GM21717 (cell line): ENCODE measurements at regions not wholly inside any gene's neighbourhood (a gene's known extent, or its start where the extent isn't known, plus 50 kb on each side); places are given as distances from the start of the nearest gene placed in this dataset.

Source experiments
- ATAC-seq: cut with Tn5 transposase; IDR thresholded peaks from one replicate; pipeline ENCODE4 v1.9.1; 2021; ENCODE audit warnings: mild to moderate bottlenecking, moderate library complexity; ENCODE audit not compliant: unreplicated experiment

- ATAC-seq, result no peak
These were observed 54.8 kb upstream of the RASSF8 start for GRCh38 chr12:25903603-25904245.

GRCh38 chr12:25904442-25904841 is 54.0 kb upstream of the RASSF8 start:
- ATAC-seq, result no peak

GRCh38 chr12:25906651-25907340 is 51.7 kb upstream of the RASSF8 start:
- no peak for ATAC-seq
